HG02588 (cell line): ENCODE measurements at regions not wholly inside any gene's neighbourhood (a gene's known extent, or its start where the extent isn't known, plus 50 kb on each side); places are given as distances from the start of the nearest gene placed in this dataset.
"Not testable (repeated sequence)": the region's sequence is repeated elsewhere in the genome, so short reads cannot be mapped to it uniquely, and the experiment has no call there.

Experiments used
- ATAC-seq: cut with Tn5 transposase; IDR thresholded peaks from one replicate; pipeline ENCODE4 v1.9.1; 2021; ENCODE audit warnings: mild to moderate bottlenecking, moderate library complexity; ENCODE audit not compliant: unreplicated experiment

DNA sequence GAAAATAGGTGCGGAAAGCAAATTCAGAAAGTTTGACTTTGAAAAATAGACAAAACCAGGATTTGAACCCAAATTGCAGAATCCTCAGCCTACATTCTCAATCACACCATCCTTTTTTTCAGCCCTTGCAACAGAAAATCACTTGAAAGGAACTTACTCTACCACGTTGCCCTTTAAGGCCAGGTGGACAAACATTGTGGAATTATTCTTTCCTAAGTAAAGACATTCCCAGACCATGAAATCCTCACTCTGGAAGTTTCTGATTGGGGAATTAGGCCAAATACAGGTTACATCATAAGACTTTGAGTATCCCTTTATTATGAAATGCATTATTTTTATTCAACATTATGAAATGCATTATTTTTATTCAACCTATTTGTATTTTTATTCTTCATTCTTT is 259.4 kb downstream of the RAD51AP2 start:
- ATAC-seq = no peak

DNA sequence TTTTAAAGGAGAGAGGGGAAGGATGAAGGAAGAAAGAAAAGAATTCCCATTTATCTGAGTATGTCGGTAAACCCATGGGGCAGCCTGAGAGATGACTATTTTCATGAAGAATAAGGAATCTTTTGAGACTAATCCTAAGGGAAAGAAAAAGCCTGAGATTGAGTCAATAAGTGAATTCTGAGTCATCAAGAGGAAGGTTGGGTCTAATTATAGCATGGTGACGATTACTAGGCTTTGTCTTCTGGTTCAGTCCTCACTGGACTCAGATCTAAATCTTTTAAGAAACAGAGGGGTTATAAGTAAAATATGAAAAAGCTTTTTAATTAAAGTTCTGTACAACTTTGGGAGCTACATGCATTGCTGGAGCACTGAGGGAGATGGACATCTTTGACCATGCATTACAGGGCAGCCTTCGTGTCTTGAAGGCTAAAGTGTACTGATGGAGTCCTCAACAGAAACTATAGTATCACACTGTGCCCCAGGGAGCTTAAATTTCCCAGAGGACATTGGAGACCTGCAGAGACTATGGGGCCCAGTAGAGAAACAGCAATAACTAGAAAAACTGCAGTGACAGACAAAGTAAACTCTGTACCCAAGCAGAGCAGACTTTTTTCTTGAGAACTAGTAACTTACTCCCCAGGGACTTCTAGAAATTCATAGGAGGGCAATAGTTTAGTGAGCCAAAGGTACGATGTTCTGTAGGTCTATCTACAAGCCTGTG is 260.9 kb downstream of the RAD51AP2 start:
- ATAC-seq = no peak

GRCh38 chr2:17255071-17255470 is 263.2 kb downstream of the RAD51AP2 start:
- no peak for ATAC-seq

DNA sequence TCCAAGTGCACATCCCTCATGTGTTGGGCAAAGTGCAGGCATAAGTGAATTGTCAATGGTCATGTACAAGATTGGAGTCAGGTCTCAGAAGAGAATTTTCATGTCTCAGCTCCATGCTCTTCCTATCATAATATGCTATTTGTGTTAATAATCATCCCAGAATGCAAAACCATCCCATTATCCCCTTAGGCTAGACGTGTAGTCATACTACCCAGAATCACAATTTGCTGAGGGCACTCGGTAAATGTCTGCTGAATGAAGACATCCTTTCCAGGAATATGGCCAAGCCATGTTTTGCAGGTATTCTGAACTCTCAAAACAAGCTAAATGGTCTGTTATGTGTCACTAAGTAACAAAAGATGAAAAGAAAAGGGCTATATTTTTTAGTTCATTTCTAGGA is 263.8 kb downstream of the RAD51AP2 start:
- no peak for ATAC-seq

GRCh38 chr2:17252258-17252657 is 266.0 kb downstream of the RAD51AP2 start:
- ATAC-seq = no peak

DNA sequence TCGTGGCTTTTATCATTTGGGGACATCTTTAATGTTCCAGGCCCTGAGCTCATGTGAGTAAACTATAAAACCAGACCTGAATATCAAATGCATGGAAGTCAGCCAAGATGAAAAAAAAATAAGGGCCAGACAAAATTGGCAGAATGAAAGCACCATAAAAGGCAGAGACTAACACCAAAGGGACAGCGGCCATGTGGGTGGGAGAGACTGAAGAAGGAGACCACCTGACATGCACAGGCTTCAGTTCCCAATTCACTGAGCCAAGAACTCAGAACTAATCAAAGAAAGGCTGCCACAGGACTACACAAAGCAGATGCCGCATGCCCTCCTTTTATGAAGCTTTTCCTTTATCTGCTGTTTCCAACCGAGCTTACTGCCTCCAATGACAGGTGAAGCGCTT is 267.1 kb downstream of the RAD51AP2 start:
- ATAC-seq = no peak

- no peak for ATAC-seq
Observed at GRCh38 chr2:17249249-17249648, 269.0 kb downstream of the RAD51AP2 start.

- ATAC-seq = no peak
Observed at GRCh38 chr2:17245906-17246305, 272.3 kb downstream of the RAD51AP2 start.

DNA sequence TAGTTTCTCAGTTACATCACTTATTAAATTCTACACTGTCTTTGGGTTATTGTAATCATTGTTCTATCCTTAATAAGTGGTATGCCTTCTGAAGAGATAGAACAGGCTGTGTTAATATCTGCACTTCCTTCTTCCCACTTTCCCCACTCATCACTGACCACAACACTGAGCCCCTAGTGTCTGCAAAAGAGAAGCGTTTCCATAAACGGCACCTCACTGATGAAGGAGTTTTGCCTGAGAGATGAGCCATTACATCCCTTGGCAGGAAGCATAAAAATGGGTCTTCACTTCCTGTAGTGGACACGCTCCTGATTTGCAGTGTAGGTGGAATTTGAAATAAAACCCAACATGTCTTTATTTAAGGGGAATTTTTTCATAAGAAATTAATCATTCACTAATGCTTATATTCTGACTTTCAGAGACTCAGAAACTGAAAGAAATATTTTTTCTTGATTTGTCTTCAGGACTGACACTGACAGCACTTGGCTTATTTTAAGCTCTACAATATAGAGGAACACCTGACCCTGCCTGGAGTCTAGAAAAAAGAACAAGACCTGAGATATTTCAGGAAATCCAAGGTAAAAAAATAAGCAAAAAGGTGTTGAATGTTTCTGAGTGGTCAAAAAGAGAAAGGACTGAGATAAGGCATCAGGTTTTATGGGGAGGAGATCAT is 275.3 kb downstream of the RAD51AP2 start:
- no peak for ATAC-seq

GRCh38 chr2:17239550-17239949 is 278.7 kb downstream of the RAD51AP2 start:
- no peak for ATAC-seq

DNA sequence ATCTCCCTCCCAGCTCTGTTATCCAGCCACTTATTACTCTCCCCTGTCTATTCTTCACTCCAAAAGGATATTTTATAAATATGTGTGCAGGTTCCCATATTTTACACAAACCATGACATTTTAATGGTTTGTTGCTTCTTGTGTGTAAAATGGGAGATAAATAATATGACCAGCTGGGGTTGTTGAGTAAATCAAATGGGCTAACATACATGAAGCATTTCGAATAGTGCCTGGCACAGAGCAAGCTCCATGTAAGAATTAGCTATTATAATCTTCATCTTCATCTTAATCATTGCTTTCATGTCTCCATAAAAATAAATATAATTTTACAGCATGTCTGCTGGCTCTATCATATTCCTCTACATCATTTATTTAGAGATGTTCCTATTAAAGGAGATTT is 283.1 kb downstream of the RAD51AP2 start:
- ATAC-seq = no peak

- ATAC-seq = no peak
Observed at GRCh38 chr2:17232776-17233556, 285.3 kb downstream of the RAD51AP2 start.

DNA sequence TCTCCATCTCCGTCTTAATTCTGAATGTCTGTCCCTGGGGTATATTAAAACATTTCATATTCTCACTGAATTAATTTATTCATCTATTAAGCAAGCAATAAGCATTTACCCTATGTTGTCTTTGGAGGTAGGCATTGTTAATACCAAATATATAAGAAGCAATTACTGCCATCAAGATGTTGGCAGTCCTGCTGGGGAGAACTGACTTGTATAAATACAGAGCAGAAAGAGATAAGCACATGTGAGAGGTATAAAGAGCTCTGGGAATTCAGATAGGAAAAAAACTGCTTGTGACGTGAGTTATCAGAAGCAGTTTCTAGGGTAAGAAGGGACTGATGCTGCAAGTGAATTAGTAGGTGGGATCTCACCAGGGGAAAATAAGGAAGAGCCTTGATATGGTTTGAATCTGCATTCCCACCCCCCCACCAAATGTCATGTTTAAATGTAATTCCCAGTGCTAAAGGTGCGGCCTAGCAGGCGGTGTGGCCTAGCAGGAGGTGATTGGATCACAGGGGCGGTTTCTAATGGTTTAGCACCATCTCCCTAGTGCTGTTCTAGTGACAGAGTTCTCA is 286.8 kb downstream of the RAD51AP2 start:
- no peak for ATAC-seq

DNA sequence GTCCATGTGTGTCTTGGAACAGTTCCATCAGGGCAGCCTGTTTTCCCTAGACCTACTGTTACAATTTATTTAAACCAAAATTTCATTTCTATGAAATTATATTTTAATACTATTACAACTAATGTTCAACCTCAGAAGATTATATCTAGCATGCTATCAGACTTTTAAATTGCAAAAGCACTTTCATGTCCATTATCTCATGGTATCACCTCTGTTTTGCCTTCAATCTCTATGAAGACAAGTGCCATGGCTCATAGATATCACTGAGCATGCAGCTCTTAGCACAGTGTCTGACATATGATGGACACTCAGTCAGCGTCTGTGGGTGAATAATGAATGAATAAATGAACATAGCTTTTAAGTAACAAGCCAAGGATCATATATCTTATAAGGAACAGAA is 288.8 kb downstream of the RAD51AP2 start:
- no peak for ATAC-seq

DNA sequence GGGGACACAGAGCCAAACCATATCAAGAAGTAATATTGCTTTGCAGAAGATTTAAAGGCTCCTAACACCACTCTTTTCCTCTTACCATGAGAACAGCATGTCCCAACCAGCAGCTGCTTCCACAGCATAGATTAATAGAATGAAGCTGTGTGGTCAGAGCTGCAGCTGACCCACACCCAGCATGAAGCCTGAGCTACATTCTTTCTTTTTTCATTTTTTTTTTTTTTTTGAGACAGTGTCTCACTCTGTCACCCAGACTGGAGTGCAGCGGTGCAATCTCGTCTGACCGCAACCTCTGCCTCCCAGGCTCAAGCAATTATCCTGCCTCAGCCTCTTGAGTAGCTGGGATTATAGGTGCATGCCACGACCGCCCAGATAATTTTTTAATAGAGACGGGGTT is 289.8 kb downstream of the RAD51AP2 start:
- no peak for ATAC-seq

DNA sequence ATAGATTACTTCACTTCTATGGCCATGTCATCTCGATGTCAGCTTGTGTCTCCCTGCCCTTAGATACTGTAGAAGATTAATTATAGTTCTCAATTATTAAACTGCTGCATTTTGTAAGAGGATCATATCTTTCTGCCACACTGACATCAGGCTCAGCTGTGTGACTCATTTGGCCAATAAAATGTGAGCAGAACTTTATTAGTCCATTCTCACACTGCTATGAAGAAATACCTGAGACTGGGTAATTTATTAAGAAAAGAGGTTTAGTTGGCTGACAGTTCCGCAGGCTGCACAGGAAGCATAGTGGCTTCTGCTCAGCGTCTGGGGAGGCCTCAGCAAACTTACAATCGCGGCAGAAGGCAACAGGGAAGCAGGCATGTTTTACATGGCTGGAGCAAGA is 290.4 kb downstream of the RAD51AP2 start:
- no peak for ATAC-seq

DNA sequence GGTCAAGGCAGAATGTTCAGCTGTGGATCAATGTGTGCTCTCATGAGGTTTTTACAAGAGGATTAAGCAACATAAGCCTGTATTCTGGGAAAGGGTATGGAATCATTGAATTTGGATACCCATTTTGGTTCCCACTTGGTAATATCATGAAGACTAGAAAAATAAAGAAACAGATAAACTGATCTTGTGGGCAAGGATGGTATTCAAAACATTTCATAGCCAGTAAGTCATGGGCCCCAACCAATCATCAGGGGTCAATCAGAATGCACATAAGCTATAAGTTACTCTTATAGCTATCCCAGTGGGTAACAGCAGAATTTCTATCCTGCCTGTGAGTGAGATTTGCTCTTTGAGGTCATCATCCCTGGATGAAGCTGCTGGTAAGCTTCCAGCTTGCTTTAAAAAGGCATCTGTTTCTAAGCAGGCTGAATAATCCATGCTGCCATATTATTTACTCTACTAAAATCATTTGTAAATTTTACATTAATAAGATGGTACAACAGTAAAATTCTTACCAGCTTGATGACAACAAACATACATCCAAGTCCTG is 291.2 kb downstream of the RAD51AP2 start:
- ATAC-seq = no peak

- ATAC-seq = no peak
Observed at GRCh38 chr2:17223211-17223610, 295.0 kb downstream of the RAD51AP2 start.

DNA sequence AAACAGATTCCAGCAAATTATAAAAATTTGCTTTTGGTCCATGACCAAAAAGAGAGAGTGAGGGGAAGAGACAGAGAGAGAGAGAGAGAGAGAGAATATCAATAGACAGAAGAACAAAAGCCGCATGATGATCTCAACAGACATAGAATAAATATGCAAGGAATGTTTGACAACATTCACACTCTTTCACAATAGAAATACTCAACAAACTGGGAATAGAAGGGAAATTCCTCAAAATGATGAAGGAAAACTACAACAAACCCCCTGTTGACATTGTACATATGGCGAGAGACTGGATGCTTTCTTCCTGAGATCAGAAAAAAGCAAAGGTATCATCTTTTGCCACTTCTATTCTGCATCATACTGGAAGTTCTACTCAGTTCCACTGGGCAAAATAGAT is 309.7 kb downstream of the RAD51AP2 start:
- no peak for ATAC-seq

GRCh38 chr2:17206771-17207170 is 311.5 kb downstream of the RAD51AP2 start:
- no peak for ATAC-seq

GRCh38 chr2:17204214-17204613 is 314.0 kb downstream of the RAD51AP2 start:
- ATAC-seq = not testable (repeated sequence)
